ENCODE measurements at regions not wholly inside any gene's neighbourhood (a gene's known extent, or its start where the extent isn't known, plus 50 kb on each side); places are given as distances from the start of the nearest gene placed in this dataset.

- no peak for TF ChIP-seq CTCF (IDR thresholded peaks at IDR 0.05)
- TF ChIP-seq EP300 (IDR thresholded peaks at IDR 0.05): no peak
- TF ChIP-seq POLR2A (IDR thresholded peaks at IDR 0.05): no peak
These were observed 365.7 kb downstream of the RBM43 start for GRCh38 chr2:150895968-150896367.

Measured in gastroesophageal sphincter (tissue), 3 donors.